ENCODE measurements at regions not wholly inside any gene's neighbourhood (a gene's known extent, or its start where the extent isn't known, plus 50 kb on each side); places are given as distances from the start of the nearest gene placed in this dataset.

- DNase-seq (ENCODE audit: extremely low read depth in 1 of 4, low spot score in 3 of 4) (no peak), ATAC-seq (no peak), FAIRE-seq (no peak)
- TF ChIP-seq TAL1 (IDR thresholded peaks at IDR 0.05): no peak
- no peak for TF ChIP-seq MECOM (CRISPR knock-in tag; IDR thresholded peaks at IDR 0.05)
- TF ChIP-seq ETV1 (tag; conservative IDR thresholded peaks at IDR 0.05; ENCODE audit: low read depth): no peak
- TF ChIP-seq SIX5 (IDR thresholded peaks at IDR 0.05; ENCODE audit: borderline replicate concordance in 1 of 2, insufficient read depth in 1 of 2, low read depth in 1 of 2, low read length in 2 of 2): no peak
- no peak for TF ChIP-seq BRD4 (IDR thresholded peaks at IDR 0.05)
- no peak for TF ChIP-seq RAD21 (CRISPR knock-in tag; conservative IDR thresholded peaks at IDR 0.05 in 1 of 2, IDR thresholded peaks at IDR 0.05 in 1 of 2)
- no peak for TF ChIP-seq PHTF2 (CRISPR knock-in tag; IDR thresholded peaks at IDR 0.05)
- no peak for TF ChIP-seq ZSCAN29 (IDR thresholded peaks at IDR 0.05)
- no peak for TF ChIP-seq NFRKB (IDR thresholded peaks at IDR 0.05; ENCODE audit: low read depth)
- no peak for TF ChIP-seq CCAR2 (IDR thresholded peaks at IDR 0.05; ENCODE audit: low read depth, low read length)
- TF ChIP-seq ZNF76 (CRISPR knock-in tag; IDR thresholded peaks at IDR 0.05; ENCODE audit: borderline replicate concordance): no peak
- no peak for TF ChIP-seq HMGXB4 (CRISPR knock-in tag; IDR thresholded peaks at IDR 0.05)
- Histone ChIP-seq H4K20me1 (replicated peaks; ENCODE audit: control insufficient read depth, insufficient read depth, low read length) (no peaks in the 10 kb centered on the region), H3K36me3 (ENCODE audit: control insufficient read depth, insufficient read depth, low read length) (no peaks in the 10 kb centered on the region), H3K9me1 (ENCODE audit: control insufficient read depth, insufficient read depth, low read length) (no peaks in the 10 kb centered on the region), H3K27me3 (ENCODE audit: control insufficient read depth in 2 of 2, insufficient read depth in 2 of 2, low read length in 2 of 2) (no peaks in the 10 kb centered on the region), H3K27ac (ENCODE audit: extremely low read depth, low read depth, low read length) (no peak overlapping the region), H3K9ac (ENCODE audit: insufficient read depth in 1 of 2, low read depth in 2 of 2, low read length in 2 of 2) (no peak overlapping the region), H3K4me3 (no peak overlapping the region), H2AFZ (ENCODE audit: low read depth, low read length) (no peak overlapping the region), H3K9me3 (replicated peaks; ENCODE audit: control insufficient read depth, insufficient read depth, low read depth, low read length) (no peaks in the 10 kb centered on the region), H3K79me2 (ENCODE audit: control insufficient read depth, insufficient read depth, low read length) (no peaks in the 10 kb centered on the region), H3K4me2 (ENCODE audit: insufficient read depth, low read length) (no peak overlapping the region), H3K4me1 (replicated peaks in 1 of 2; ENCODE audit: control insufficient read depth in 2 of 2, insufficient read depth in 2 of 2, low read length in 2 of 2) (no peaks in the 10 kb centered on the region)
- intact Hi-C loops (cut with micrococcal nuclease): no loop called here
- CTCF ChIA-PET (ENCODE audit: low intra/inter-chr PET ratio): no interaction called here
- WGBS (ENCODE audit: insufficient coverage, low coverage, missing lambda C conversion rate): 0% methylated on average over 1 of the region's 1 CpG
- POLR2A ChIA-PET: no interaction called here
- no TSS peak for BruUV-seq (replicated peaks)
- in situ Hi-C loops (cut with MboI): no loop called here
Measured at GRCh38 chr9:82263619-82264018, 275.0 kb downstream of the SPATA31D1 start.

Data from K562 (cell line).